HepG2 (cell line): ENCODE measurements at regions not wholly inside any gene's neighbourhood (a gene's known extent, or its start where the extent isn't known, plus 50 kb on each side); places are given as distances from the start of the nearest gene placed in this dataset.

ENCODE experiments used
- ATAC-seq: fragments of 200-7000 bp; cut with Tn5 transposase; 3 replicates; pipeline ENCODE4 v1.9.1; 2020; ENCODE audit warnings: mild to moderate bottlenecking, moderate library complexity
- BruUV-seq: library from RNA; stranded (reverse); fragments of 400-500 nt; replicated peaks from 2 replicates; lab custom pipeline; 2021; lab: Mats Ljungman, UMichigan
- CTCF ChIA-PET: fragments of 300-600 bp; formaldehyde crosslinking; extraction: SDS; loops from one replicate; lab custom pipeline; 2021; ENCODE audit warnings: low total read pairs, inconsistent platforms, low intra/inter-chr PET ratio; lab: Yijun Ruan, JAX
- POLR2A ChIA-PET: fragments of 350-600 bp; sonication (Branson Sonifier 250); formaldehyde crosslinking; loops from one replicate; lab custom pipeline; 2020; ENCODE audit warnings: antibody characterized with exemption, inconsistent platforms; lab: Yijun Ruan, JAX
- DNase-seq: peaks from one replicate; pipeline ENCODE4 v3.0.0-alpha.2; 2015; ENCODE audit warnings: low spot score
- FAIRE-seq: peaks from 3 replicates; lab custom pipeline; 2011; peaks lifted over from hg19 to GRCh38; lab: Jason Lieb, UNC
- H2AFZ ChIP-seq: one replicate; pipeline ENCODE4 v1.6.1; 2011; ENCODE audit warnings: low read length, inconsistent platforms
- H3K27ac ChIP-seq: fragments of 300-600 bp; 3 replicates; pipeline ENCODE4 v1.8.0; 2011; ENCODE audit warnings: mixed run types, mild to moderate bottlenecking, mixed read lengths, low read length, inconsistent platforms; ENCODE audit not compliant: insufficient read depth; ENCODE audit errors: extremely low read length
- H3K27me3 ChIP-seq, 2 experiments: fragments of 200-600 bp in 1 of 2; 2 replicates in 1 of 2; 3 replicates in 1 of 2; pipeline versions ENCODE4 v1.6.0 to v1.8.0; 2011; ENCODE audit warnings: low read length in 2 of 2, mild to moderate bottlenecking in 2 of 2, moderate library complexity in 2 of 2, inconsistent platforms in 1 of 2; ENCODE audit not compliant: insufficient read depth in 2 of 2, control insufficient read depth in 1 of 2
- H3K36me3 ChIP-seq, 2 experiments: fragments of 200-600 bp in 1 of 2; replicated peaks in 1 of 2; 2 replicates in 1 of 2; 3 replicates in 1 of 2; pipeline versions ENCODE4 v1.5.1 to v1.8.0; 2011; ENCODE audit warnings: low read length in 2 of 2, inconsistent platforms in 1 of 2; ENCODE audit not compliant: insufficient read depth in 2 of 2, control insufficient read depth in 1 of 2
- H3K4me1 ChIP-seq: 2 replicates; pipeline ENCODE4 v1.5.1; 2012; ENCODE audit warnings: low read length, inconsistent platforms; ENCODE audit not compliant: insufficient read depth
- H3K4me2 ChIP-seq: 2 replicates; pipeline ENCODE4 v1.6.0; 2011; ENCODE audit warnings: low read depth, low read length, inconsistent platforms
- H3K4me3 ChIP-seq, 3 experiments: fragments of 200-600 bp in 1 of 3; sonication (generic), shearing (Covaris generic) in 1 of 3; replicated peaks in 1 of 3; 2 replicates each; pipeline ENCODE4 v1.5.1; 2011 to 2016; ENCODE audit warnings: low read length in 3 of 3, inconsistent platforms in 2 of 3, low read depth in 2 of 3, mild to moderate bottlenecking in 2 of 3, control low read depth in 1 of 3, mixed read lengths in 1 of 3; ENCODE audit not compliant: insufficient read depth in 1 of 3
- H3K79me2 ChIP-seq: one replicate; pipeline ENCODE4 v1.6.1; 2011; ENCODE audit warnings: low read length, inconsistent platforms; ENCODE audit not compliant: insufficient read depth
- H3K9ac ChIP-seq: 2 replicates; pipeline ENCODE4 v1.6.0; 2011; ENCODE audit warnings: mild to moderate bottlenecking, low read depth, low read length, inconsistent platforms; ENCODE audit not compliant: insufficient read depth
- H3K9me3 ChIP-seq: 2 replicates; pipeline ENCODE4 v1.5.1; 2012; ENCODE audit warnings: mild to moderate bottlenecking, low read length
- H4K20me1 ChIP-seq: 2 replicates; pipeline ENCODE4 v1.6.0; 2011; ENCODE audit warnings: inconsistent platforms, mild to moderate bottlenecking, low read length, moderate library complexity; ENCODE audit not compliant: insufficient read depth
- GPN1 ChIP-seq: sonication (generic); formaldehyde crosslinking; IDR thresholded peaks from 2 replicates; pipeline ENCODE4 v1.5.1; 2020; ENCODE audit warnings: missing genetic modification reagents, borderline replicate concordance
- KDM4B ChIP-seq: sonication (generic); formaldehyde crosslinking; IDR thresholded peaks from 2 replicates; pipeline ENCODE4 v1.4.0; 2020; ENCODE audit warnings: missing genetic modification reagents
- MIER3 ChIP-seq: IDR thresholded peaks from 2 replicates; pipeline ENCODE4 v1.6.1; 2016; ENCODE audit warnings: missing compliant biosample characterization, borderline replicate concordance
- NFE2L2 ChIP-seq: fragments of 150-350 bp; IDR thresholded peaks from 2 replicates; pipeline ENCODE4 v1.6.1; 2014; ENCODE audit warnings: low read length
- REXO4 ChIP-seq: sonication (generic); formaldehyde crosslinking; IDR thresholded peaks from 2 replicates; pipeline ENCODE4 v1.8.0; 2022; ENCODE audit warnings: missing genetic modification reagents, mild to moderate bottlenecking, borderline replicate concordance
- RFX3 ChIP-seq: IDR thresholded peaks from 2 replicates; pipeline ENCODE4 v1.6.1; 2016; ENCODE audit warnings: missing biosample characterization, missing genetic modification reagents
- SNAPC5 ChIP-seq: sonication (generic); formaldehyde crosslinking; IDR thresholded peaks from 2 replicates; pipeline ENCODE4 v1.8.1; 2023; ENCODE audit warnings: mild to moderate bottlenecking, missing genetic modification reagents, borderline replicate concordance
- ZEB1 ChIP-seq: IDR thresholded peaks from 2 replicates; pipeline ENCODE4 v1.6.1; 2012; ENCODE audit warnings: mild to moderate bottlenecking, low read depth, inconsistent platforms; ENCODE audit not compliant: insufficient replicate concordance
- ZFP36L1 ChIP-seq: sonication (generic); formaldehyde crosslinking; IDR thresholded peaks from 2 replicates; pipeline ENCODE4 v1.8.0; 2022; ENCODE audit warnings: mild to moderate bottlenecking, missing genetic modification reagents, moderate library complexity
- ZNF317 ChIP-seq: sonication (generic); formaldehyde crosslinking; IDR thresholded peaks from 2 replicates; pipeline ENCODE4 v1.5.0; 2020; ENCODE audit warnings: mild to moderate bottlenecking, missing genetic modification reagents
- WGBS: methylation state at CpG from one replicate; pipeline ENCODE4 v1.1.6; 2017; ENCODE audit warnings: low lambda C conversion rate; 5-methylcytosine and 5-hydroxymethylcytosine counted together
- in situ Hi-C: cut with HindIII; loops from 2 replicates; pipeline ENCODE4 v1.10.0; 2017; ENCODE audit warnings: low pct_unique_long_range_greater_than_20kb; ENCODE audit not compliant: extremely low pct_ligation_motif_present
- intact Hi-C: fragments of 100-400 bp; cut with micrococcal nuclease; formaldehyde crosslinking; loops from one replicate; pipeline ENCODE4 v1.10.0; 2022; ENCODE audit not compliant: unreplicated experiment
- TF ChIP-seq, protein P1 (sequence below): sonication (generic); formaldehyde crosslinking; IDR thresholded peaks from 2 replicates; pipeline ENCODE4 v1.4.0; 2020; ENCODE audit warnings: mild to moderate bottlenecking, missing genetic modification reagents
- TF ChIP-seq, protein P2 (sequence below): sonication (generic); formaldehyde crosslinking; IDR thresholded peaks from 2 replicates; pipeline ENCODE4 v1.4.0; 2020; ENCODE audit warnings: missing genetic modification reagents

- intact Hi-C loops (no loop called here), in situ Hi-C loops (no loop called here)
- Histone ChIP-seq H3K27ac (no peak overlapping the region), H2AFZ (no peak overlapping the region), H3K4me2 (no peak overlapping the region), H3K27me3 (no peaks in the 10 kb centered on the region), H3K79me2 (no peaks in the 10 kb centered on the region), H3K36me3 (no peaks in the 10 kb centered on the region), H4K20me1 (no peaks in the 10 kb centered on the region), H3K9me3 (no peaks in the 10 kb centered on the region), H3K4me1 (no peaks in the 10 kb centered on the region), H3K4me3 (no peak overlapping the region), H3K9ac (no peak overlapping the region)
- CTCF ChIA-PET: no interaction called here
- ATAC-seq (no peak), DNase-seq (no peak), FAIRE-seq (no peak)
- BruUV-seq: no TSS peak
- 0% methylated on average over 2 of the region's 2 CpGs for WGBS
- POLR2A ChIA-PET: no interaction called here
- no peak for TF ChIP-seq RFX3 (CRISPR knock-in tag)
- TF ChIP-seq NFE2L2: no peak
- no peak for TF ChIP-seq REXO4 (CRISPR knock-in tag)
- TF ChIP-seq, protein P1, sequence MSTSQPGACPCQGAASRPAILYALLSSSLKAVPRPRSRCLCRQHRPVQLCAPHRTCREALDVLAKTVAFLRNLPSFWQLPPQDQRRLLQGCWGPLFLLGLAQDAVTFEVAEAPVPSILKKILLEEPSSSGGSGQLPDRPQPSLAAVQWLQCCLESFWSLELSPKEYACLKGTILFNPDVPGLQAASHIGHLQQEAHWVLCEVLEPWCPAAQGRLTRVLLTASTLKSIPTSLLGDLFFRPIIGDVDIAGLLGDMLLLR (CRISPR knock-in tag): no peak
- no peak for TF ChIP-seq GPN1
- TF ChIP-seq, protein P2, sequence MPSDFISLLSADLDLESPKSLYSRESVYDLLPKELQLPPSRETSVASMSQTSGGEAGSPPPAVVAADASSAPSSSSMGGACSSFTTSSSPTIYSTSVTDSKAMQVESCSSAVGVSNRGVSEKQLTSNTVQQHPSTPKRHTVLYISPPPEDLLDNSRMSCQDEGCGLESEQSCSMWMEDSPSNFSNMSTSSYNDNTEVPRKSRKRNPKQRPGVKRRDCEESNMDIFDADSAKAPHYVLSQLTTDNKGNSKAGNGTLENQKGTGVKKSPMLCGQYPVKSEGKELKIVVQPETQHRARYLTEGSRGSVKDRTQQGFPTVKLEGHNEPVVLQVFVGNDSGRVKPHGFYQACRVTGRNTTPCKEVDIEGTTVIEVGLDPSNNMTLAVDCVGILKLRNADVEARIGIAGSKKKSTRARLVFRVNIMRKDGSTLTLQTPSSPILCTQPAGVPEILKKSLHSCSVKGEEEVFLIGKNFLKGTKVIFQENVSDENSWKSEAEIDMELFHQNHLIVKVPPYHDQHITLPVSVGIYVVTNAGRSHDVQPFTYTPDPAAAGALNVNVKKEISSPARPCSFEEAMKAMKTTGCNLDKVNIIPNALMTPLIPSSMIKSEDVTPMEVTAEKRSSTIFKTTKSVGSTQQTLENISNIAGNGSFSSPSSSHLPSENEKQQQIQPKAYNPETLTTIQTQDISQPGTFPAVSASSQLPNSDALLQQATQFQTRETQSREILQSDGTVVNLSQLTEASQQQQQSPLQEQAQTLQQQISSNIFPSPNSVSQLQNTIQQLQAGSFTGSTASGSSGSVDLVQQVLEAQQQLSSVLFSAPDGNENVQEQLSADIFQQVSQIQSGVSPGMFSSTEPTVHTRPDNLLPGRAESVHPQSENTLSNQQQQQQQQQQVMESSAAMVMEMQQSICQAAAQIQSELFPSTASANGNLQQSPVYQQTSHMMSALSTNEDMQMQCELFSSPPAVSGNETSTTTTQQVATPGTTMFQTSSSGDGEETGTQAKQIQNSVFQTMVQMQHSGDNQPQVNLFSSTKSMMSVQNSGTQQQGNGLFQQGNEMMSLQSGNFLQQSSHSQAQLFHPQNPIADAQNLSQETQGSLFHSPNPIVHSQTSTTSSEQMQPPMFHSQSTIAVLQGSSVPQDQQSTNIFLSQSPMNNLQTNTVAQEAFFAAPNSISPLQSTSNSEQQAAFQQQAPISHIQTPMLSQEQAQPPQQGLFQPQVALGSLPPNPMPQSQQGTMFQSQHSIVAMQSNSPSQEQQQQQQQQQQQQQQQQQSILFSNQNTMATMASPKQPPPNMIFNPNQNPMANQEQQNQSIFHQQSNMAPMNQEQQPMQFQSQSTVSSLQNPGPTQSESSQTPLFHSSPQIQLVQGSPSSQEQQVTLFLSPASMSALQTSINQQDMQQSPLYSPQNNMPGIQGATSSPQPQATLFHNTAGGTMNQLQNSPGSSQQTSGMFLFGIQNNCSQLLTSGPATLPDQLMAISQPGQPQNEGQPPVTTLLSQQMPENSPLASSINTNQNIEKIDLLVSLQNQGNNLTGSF (CRISPR knock-in tag): no peak
- no peak for TF ChIP-seq ZFP36L1
- no peak for TF ChIP-seq ZNF317 (CRISPR knock-in tag)
- no peak for TF ChIP-seq ZEB1
- TF ChIP-seq KDM4B (CRISPR knock-in tag): no peak
- no peak for TF ChIP-seq MIER3 (CRISPR knock-in tag)
- no peak for TF ChIP-seq SNAPC5
Observed at GRCh38 chrX:109252789-109253188, 229.1 kb downstream of the GUCY2F start.
